ENCODE measurements at regions not wholly inside any gene's neighbourhood (a gene's known extent, or its start where the extent isn't known, plus 50 kb on each side); places are given as distances from the start of the nearest gene placed in this dataset.

DNA sequence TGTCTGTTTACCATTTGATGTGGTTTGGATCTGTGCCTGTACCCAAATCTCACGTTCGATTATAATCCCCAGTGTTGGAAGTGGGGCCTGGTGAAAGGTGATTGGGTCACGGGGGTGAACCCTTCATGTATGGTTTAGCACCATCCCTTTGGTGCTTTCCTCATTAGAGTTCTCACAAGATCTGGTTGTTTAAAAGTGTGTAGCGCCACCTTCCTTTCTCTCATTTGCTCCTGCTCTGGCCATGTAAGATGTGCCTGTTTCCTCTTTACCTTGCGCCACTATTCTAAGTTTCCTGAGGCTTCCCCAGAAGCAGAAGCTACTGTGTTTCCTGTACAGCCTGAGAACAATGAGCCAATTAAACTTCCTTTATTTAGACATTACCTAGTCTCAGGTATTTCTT, 610.7 kb upstream of the ADGRL3 start:
- WGBS, 4 donors = 68 to 89% (median 77%) methylated on average over 5 of the region's 5 CpGs
- H3K27me3 ChIP-seq = no peaks in the 10 kb centered on the region
- DNase-seq = no peak
- H3K36me3 ChIP-seq = no peaks in the 10 kb centered on the region
- no peak overlapping the region for H3K4me3 ChIP-seq
- no peaks in the 10 kb centered on the region for H3K4me1 ChIP-seq
- H3K27ac ChIP-seq = no peak overlapping the region
- intact Hi-C loops (cut with DNase I) = no loop called here
- ATAC-seq = no peak
- no peak for TF ChIP-seq POLR2A (IDR thresholded peaks at IDR 0.05)
- TF ChIP-seq, protein P1, sequence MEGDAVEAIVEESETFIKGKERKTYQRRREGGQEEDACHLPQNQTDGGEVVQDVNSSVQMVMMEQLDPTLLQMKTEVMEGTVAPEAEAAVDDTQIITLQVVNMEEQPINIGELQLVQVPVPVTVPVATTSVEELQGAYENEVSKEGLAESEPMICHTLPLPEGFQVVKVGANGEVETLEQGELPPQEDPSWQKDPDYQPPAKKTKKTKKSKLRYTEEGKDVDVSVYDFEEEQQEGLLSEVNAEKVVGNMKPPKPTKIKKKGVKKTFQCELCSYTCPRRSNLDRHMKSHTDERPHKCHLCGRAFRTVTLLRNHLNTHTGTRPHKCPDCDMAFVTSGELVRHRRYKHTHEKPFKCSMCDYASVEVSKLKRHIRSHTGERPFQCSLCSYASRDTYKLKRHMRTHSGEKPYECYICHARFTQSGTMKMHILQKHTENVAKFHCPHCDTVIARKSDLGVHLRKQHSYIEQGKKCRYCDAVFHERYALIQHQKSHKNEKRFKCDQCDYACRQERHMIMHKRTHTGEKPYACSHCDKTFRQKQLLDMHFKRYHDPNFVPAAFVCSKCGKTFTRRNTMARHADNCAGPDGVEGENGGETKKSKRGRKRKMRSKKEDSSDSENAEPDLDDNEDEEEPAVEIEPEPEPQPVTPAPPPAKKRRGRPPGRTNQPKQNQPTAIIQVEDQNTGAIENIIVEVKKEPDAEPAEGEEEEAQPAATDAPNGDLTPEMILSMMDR (IDR thresholded peaks at IDR 0.05) = no peak
- peaks cover 0 to 5% (median 0%) of the 10 kb centered on the region in 12 donors for H3K9me3 ChIP-seq

- no peak for TF ChIP-seq POLR2A (IDR thresholded peaks at IDR 0.05)
- TF ChIP-seq, protein P1 (IDR thresholded peaks at IDR 0.05) = no peak
Measured at GRCh38 chr4:60590116-60590515, 610.0 kb upstream of the ADGRL3 start.

DNA sequence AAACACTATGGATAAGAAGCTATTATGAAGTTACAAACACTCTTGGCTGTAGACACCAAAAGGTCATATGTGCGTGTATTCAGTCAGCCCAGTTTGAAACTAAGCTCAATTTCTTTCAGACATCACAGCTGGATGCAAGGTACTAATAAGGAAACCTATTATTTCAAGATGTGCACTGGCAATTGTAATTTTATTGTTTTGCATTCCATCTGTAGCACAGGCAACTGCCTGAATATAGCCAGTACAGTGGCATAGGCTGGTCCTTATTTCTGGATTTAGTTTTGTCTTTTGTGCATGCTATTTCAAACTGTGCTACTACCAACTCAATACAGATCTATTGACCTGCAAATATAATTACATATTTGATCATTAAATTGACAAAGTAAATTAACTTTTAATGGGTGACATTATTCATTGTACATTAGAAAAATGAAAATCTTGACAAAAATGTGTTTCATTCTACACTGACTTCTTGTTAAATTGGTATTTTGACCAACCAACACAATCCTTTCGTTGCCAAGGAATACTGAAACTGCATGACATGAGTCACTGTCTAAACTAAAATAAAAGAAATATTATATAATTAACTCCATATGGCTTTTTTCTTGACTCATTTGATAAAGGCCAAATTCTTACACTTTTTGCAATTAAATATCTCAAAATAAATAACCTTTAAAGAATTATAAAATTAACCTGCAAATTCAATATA, 594.3 kb upstream of the ADGRL3 start:
- Histone ChIP-seq H3K36me3 (no peaks in the 10 kb centered on the region), H3K4me3 (no peak overlapping the region), H3K27me3 (no peaks in the 10 kb centered on the region), H3K27ac (no peak overlapping the region), H3K9me3 (peaks cover 0 to 3% (median 0%) of the 10 kb centered on the region in 12 donors), H3K4me1 (no peaks in the 10 kb centered on the region)
- TF ChIP-seq, protein P1 (IDR thresholded peaks at IDR 0.05) = no peak
- no peak for TF ChIP-seq POLR2A (IDR thresholded peaks at IDR 0.05)
- WGBS, 4 donors = 58 to 76% (median 66%) methylated on average over 2 of the region's 2 CpGs
- DNase-seq (no peak), ATAC-seq (no peak)
- intact Hi-C loops (cut with DNase I) = no loop called here

More at GRCh38 chr4:60590116-60590515, 610.0 kb upstream of the ADGRL3 start:
- H3K27me3 ChIP-seq = no peaks in the 10 kb centered on the region
- no peak overlapping the region for H3K4me3 ChIP-seq
- ATAC-seq (no peak), DNase-seq (no peak)
- peaks cover 0 to 8% (median 0%) of the 10 kb centered on the region in 12 donors for H3K9me3 ChIP-seq
- H3K4me1 ChIP-seq = no peaks in the 10 kb centered on the region
- no peak overlapping the region for H3K27ac ChIP-seq
- no peaks in the 10 kb centered on the region for H3K36me3 ChIP-seq
- intact Hi-C loops (cut with DNase I) = no loop called here

DNA sequence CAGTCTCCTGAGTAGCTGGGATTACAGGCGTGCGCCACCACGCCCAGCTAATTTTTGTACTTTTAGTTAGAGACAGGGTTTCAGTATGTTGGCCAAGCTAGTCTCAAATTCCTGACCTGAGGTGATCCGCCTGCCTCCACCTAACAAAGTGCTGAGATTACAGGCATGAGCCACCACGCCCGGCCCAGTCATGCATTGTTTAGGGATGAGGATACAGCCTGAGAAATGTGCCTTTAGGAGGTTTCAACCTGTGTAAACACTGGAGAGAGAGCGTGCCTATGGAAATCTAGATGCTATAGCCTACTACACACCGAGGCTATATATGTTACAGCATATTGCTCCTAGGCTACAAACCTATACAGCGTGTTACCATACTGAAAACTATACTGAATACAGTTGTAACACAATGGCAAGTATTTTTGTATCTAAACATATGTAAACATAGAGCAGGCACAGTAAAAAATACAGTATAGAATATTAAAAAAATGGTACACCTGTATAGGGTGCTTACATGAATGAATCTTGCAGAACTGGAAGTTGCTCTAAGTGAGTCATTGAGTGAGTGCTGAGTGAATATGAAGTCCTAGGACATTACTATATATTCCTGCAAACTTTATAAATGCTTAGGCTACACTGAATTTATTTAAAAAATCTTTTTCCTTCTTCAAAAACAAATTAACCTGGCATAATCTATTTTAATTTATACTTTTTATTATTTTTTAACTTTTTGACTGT, 588.2 kb upstream of the ADGRL3 start:
- Histone ChIP-seq H3K4me3 (no peak overlapping the region), H3K27ac (no peak overlapping the region), H3K27me3 (no peaks in the 10 kb centered on the region), H3K4me1 (no peaks in the 10 kb centered on the region), H3K9me3 (peaks cover 0 to 23% (median 0%) of the 10 kb centered on the region in 12 donors), H3K36me3 (no peaks in the 10 kb centered on the region)
- 90 to 92% (median 91%) methylated on average over 9 of the region's 9 CpGs for WGBS, 4 donors
- TF ChIP-seq, protein P1 (IDR thresholded peaks at IDR 0.05) = no peak
- no peak for TF ChIP-seq POLR2A (IDR thresholded peaks at IDR 0.05)
- ATAC-seq (no peak), DNase-seq (no peak)
- intact Hi-C loops (cut with DNase I) = no loop called here

All from heart left ventricle (tissue), 16 donors.